ENCODE measurements at regions not wholly inside any gene's neighbourhood (a gene's known extent, or its start where the extent isn't known, plus 50 kb on each side); places are given as distances from the start of the nearest gene placed in this dataset.
"Not testable (repeated sequence)": the region's sequence is repeated elsewhere in the genome, so short reads cannot be mapped to it uniquely, and the experiment has no call there.

DNA sequence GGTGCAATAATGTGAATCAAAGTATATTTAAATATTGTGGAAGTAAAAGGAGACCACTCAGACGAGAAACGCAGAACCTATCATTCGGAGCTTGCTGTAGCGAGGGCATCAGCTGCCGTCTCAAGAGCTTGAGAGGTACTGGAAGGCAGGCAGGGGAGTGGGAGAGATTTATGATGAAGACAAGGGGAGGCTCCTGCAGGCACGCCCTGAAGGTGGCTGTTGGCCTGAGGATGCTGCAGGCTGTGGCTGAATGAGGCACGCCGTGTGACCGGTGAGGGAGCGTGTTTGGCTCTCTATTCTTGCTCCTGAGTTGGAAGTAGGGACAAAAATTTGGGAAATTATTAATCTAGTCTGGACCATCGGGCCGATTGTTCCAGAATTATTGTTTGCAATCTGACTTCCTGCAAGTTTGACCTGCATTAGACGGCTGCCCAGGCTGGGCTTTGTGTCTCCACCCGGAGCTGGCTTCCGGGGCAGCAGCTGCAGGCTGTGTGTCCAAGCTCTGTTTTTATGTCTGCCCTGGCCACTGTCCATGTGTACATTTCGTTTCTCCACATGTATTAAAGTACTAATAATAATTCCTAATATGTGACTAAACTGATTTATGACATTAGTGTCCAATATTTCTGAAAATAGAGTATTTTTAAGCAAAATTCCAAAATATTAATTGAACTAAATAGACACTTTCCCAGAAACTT is 91.1 kb upstream of the ANKRD10 start:
- DNase-seq (ENCODE audit: low read depth in 2 of 2) = no peak

DNA sequence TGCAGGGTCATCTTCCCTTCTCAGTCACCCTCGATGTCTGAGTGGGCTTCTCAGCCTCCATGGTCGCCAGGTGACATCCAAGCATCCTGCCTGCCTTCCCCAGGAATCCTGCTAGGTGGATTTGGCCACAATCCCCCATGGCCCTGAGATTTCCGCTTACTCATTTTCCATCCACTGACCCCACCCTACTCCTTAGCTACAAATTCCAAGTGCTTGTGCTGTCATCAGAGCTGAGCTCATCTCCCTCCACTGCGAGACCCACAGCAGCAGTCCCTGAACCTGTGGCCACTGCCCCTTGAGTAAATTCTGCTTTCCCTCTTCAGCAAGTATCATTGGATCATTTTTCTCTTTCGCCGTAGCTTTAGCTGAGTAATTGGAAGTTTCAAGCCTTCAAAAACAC is 90.5 kb upstream of the ANKRD10 start:
- no peak for DNase-seq (ENCODE audit: low read depth in 2 of 2)

DNA sequence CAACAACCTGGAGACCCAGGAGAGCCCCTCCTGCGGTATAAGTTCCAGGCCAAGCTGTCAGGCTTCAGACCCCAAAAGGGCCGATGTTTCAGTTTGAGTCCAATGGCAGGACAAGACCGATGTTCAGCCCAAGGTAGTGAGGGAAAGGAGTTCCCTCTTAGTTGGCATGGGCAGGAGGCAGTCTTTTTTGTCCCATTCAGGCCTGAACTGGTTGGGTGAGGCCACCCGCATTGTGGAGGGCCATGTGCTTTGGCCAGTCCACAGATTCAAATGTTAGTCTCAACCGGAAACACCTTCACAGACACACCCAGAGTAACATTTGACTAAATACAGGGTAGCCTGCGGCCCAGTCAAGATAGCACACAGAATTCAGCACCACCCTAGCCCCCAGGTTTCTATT is 89.6 kb upstream of the ANKRD10 start:
- no peak for DNase-seq (ENCODE audit: low read depth in 2 of 2)

DNA sequence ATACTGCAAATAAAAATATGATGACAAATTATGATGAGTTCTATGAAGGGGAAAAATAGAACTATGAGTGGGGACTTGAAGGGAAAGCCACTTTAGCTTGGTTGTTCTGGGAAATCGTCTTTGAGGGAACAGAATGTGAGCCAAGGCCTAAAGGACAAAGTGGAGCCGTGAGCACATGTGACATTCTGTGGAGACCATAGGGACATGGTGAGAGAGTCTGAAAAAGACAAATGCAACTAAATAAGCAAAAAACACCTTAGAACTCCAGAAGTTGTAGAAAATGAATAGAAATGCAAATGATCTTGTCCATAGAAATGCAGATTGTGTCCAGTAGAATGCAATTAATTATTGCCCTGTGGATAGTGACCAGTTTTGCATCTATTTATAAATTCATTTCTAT is 86.8 kb upstream of the ANKRD10 start:
- no peak for DNase-seq (ENCODE audit: low read depth in 2 of 2)

DNA sequence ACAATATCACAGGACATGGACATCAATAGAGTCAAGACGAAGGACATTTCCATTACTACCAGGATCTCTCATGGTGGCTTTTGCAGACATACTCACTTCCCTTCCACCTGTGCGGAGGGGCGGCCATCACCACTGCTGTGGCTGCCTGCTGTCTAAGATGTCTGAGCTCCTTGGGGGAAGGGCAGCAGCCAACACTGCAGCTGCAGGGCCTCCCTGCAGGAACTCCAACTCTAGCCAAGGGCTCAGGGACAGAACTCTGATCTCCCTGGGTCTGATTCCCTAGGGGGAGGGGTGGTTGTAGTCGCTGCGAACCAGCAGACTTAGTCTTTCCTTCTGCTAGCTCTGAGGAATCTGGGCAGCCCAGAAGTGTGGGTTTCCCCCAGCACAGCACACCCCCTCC is 78.9 kb upstream of the ANKRD10 start:
- no peak for DNase-seq (ENCODE audit: low read depth in 2 of 2)

DNA sequence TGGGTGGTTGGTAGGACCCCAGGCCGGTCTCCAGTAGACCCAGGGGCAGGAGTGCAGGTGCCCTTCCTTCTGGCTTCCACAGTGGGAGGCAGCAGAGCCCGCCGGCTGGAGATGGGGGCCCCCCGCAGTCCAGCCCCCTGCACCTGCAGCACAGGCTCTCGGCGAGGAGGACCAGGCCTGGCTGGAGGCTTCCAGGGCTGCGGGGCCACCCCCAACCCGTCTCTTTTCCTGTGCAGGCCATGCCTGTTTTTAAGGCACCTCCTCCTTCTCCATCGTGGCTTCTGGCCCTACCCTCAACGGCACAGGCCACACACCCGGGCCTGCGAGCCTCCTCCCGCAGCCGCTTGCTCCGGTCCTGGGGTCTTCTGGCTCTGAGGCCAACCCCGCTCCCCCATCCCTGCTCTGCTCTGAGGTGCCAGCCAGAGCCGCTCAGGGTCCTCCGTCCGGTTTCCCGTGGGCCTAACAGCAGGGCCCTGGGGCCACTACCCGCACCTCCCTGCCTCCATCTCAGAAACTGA is 77.2 kb upstream of the ANKRD10 start:
- no peak for DNase-seq (ENCODE audit: low read depth in 2 of 2)

DNA sequence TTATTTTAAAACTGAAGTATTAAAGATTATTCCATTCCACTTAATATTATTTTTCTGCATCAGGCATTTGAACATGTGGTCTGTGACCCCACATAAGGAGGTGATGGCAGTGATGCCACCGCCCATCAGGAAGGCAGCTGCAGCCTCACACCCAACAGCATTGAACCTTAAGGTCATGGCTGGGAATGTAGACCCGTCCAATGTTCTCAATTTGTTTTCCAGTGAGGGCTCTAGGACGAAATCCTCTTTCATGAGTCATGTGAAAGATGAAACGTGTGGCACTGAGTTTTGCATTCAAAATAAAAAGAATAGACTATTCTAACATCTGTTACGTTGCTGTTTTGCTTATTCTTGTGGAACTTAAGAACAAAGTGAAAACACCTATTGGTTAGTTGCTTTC is 74.5 kb upstream of the ANKRD10 start:
- DNase-seq (ENCODE audit: low read depth in 2 of 2) = no peak

DNA sequence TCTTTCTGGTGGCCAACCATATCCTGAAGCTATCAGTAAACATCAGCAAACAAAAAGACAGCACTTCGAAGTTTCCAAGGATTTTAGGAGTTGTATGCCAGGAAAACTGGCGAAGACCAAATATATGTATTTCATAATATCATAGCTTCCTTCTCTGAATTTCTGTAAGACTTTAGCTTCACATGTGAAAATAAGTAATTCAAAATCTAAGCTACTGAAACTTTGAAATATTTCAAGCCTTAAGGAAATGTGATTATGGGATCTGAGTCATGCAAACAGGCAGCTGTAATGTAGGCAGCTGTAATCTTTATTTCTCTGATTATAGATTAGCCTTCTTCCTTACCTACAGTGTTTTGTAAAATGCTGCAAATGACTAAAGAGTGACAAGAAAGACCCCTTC is 70.7 kb upstream of the ANKRD10 start:
- DNase-seq (ENCODE audit: low read depth in 2 of 2) = no peak

DNA sequence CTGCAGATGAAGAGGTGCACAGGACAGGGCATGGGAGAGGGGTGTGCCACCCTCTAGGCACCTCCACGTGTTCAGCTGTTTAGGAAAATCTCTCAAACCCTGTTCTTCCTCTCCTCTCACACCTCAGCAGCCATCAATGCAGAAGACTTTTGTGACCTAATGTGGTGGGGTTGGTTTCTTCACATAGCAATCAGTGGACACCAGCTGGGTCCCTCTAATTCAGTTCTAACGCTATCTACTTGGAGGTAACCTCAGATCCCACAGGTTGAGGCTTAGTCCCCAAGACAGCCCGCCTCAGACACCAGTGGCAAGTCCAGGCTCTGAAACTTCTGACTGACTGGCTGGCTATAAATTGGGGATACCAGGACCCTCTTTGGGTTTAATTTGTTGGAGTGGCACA is 69.9 kb upstream of the ANKRD10 start:
- DNase-seq (ENCODE audit: low read depth in 2 of 2) = no peak

DNA sequence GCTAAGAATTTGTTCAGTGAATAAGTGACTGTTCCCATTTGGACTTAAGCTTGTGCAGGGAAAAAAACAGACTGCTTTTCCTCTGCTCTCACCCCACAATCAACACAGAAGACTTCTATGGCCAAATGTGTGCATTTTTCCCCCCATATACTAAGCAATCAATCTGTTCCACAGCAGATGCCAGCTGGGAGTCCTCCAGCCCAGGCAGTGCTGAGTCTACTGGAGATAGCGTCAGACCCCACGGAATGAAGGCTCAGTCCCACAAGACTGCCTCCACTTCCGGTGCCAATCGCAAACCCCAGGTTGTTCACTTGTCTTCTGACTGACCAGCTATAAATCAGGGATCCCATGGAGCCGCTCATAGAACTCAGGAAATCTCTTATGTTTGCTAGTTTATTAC is 69.5 kb upstream of the ANKRD10 start:
- DNase-seq (ENCODE audit: low read depth in 2 of 2) = no peak

DNA sequence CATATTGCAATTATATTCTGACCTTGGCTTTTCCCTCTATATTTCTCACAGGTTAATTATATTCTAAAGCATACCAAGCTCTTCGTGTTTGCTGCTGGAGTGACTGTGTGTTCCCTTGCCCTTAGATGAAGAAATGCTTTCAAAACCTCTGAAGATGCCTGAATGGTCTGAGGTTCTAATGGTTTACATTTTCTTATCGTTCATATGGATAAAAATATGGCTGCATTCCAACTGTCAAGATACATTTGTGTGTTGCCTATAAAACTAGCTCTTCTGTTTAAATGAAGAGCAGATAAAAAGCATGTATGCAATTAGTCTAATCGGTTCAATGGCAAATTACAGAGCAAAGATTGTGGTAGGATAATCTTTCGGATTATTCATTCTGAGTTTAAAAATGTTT is 68.4 kb upstream of the ANKRD10 start:
- no peak for DNase-seq (ENCODE audit: low read depth in 2 of 2)

DNA sequence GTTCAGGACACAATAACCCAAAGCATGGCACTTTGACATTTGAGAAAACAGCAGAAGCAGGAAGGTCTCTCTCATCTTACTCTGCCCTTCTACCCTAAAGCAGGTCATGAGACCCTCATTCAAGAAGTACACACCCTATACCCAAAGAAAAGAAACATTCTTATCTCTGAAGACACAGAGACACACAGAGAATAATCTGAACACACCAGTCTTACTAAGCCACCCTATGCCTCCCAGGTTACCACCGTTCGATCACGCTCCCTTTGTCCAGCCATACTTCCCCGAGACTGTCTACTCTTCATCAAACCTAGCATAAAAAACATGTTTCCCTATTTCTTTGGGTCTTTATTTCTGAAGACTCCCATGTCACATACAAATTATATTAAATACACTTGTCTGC is 66.5 kb upstream of the ANKRD10 start:
- DNase-seq (ENCODE audit: low read depth in 2 of 2) = no peak

DNA sequence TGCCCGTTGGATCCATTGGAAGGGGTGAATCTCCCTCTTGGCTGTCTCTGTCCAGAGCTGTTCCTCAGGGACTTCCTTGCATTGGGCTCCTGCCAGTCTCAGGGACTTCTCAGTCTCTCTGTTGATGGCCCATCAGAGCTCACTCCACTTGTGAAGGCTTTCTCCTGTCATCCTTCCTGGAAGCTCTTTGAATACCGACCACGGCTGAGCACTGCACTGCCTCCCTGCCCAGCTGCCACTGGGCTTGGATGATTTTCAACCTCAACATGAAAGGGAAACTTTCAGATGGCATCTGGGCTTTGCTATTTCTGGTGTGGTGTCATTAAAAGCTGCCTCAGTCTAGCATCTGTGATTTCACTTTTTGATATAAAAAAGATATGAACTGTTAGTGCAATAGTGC is 66.1 kb upstream of the ANKRD10 start:
- no peak for DNase-seq (ENCODE audit: low read depth in 2 of 2)

DNA sequence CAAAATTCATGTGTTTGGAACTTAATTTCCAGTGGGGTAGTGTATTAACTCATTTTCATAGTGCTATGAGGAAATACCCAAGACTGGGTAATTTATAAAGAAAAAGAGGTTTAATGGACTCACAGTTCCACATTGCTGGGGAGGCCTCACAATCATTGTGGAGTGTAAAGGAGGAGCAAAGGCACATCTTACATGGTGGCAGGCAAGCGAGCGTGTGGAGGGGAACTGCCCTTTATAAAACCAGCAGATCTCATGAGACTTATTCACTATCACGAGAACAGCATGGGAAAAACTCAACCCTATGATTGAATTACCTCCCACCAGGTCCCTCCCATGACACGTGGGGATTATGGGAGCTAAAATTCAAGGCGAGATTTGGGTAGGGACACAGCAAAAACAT is 64.3 kb upstream of the ANKRD10 start:
- not testable (repeated sequence) for DNase-seq (ENCODE audit: low read depth in 2 of 2)

DNA sequence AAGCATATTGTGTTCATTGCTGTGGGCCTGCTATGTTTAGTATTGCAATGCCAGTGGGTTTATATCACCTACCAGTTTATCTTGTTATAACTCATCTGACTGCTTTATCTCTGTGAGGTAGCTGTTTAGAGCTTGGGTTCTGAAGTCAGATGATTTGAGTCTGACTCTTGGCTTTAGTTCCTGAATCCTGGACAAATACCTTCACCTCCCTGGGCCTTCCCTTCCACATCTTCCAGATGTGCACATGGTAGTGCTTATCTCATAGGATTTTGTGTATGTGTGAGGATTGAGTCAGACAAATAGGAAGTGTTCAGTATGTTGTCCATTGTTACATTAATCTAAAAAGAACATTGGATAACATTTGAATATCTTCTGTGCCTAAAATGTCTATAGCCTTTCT is 63.5 kb upstream of the ANKRD10 start:
- DNase-seq (ENCODE audit: low read depth in 2 of 2) = no peak

DNA sequence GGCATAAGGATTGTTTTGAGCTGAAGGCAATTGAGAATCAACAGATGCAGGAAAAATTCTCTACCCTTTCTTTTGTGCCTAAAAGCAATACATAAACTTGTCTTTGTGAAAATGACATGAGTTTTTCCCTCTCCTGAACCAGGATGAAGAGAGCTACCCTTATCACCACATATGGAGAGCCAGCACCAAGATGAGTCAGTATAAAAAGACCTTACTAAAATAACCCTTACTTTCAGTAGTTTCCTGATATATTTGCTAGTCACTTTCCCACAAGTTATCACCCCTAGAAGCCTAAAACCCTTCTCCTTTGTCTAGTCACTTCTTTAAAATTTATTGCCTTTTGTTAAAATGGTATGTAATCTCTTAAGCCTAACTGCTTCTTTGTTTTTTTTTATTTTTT is 61.9 kb upstream of the ANKRD10 start:
- DNase-seq (ENCODE audit: low read depth in 2 of 2) = no peak

DNA sequence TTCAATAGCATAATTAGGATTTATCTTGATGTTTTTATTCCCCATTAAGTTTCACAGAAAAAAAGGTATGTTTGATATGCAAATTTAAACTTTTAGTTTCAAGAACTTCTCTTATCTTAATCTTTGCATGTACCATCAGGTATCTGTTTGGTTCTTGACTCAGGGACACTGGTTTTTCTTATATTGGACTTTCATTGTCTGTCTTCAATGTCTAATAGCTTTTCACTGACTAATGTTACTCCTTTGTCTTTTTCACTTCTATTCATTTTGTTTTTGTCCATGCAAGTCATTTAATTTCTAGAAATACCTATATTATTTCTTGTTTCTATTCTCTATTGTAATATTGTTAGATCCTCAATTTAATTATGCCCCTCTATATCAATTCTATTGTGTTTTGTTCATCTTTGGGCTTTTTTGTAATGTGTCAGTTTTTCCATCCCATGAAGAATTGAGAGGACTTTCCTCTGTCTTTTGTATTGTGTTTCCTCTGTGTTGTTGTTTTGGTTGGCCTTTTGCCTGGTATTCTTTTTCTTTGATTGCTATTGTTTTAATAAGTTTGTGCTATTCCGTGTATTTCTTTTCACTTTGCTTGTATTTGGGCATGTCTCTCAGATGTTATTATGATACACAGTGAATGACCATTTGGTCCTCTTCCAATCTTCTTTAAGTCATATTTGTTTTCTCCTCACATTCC is 58.3 kb upstream of the ANKRD10 start:
- no peak for DNase-seq (ENCODE audit: low read depth in 2 of 2)

DNA sequence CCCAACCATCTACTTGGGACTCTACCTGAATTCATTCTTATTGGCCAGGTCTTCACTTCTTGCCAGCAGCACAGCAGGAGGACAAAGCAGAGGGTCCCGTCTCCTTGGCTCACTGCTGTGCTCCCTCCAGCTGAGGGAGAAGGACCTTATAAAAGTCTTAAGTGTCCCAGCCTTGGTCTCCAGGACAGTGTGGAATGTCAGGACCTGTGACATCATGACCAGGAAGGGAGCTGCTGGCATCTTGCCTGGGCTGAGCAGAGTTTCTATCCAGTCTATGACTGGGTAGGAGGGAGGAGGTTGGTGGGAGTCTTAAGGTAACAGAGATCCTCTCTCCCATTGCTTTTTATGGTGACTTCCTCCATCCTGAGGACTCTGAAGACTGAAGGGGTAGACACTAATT is 56.6 kb upstream of the ANKRD10 start:
- no peak for DNase-seq (ENCODE audit: low read depth in 2 of 2)

DNA sequence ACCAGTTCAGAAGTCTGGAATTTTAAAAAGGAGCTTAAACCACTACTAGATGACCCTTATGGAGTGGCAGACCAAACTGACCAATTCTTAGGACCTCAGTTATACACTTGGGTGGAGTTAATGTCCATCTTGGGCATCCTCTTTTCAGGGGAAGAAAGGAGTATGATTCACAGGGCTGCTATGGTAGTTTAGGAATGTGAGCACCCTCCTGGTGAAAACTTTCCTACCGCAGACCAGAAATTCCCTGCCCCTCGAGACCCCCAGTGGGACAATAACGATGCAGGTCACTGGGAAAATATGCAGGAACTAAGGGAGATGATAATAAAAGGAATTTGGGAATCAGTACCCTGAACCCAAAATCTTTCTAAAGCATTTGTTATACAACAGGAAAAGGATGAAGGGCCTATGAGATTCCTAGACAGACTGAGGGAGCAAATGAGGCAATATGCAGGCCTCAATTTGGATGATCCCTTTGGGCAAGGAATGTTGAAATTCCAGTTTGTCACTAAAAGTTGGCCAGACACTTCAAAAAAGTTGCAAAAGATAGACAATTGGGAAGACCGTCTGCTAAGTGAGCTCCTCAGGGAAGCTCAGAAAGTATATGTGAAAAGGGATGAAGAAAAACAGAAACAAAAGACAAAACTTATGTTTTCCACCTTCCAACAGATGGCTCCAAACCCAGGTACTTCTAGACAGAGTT is 52.4 kb upstream of the ANKRD10 start:
- not testable (repeated sequence) for DNase-seq (ENCODE audit: low read depth in 2 of 2)

DNA sequence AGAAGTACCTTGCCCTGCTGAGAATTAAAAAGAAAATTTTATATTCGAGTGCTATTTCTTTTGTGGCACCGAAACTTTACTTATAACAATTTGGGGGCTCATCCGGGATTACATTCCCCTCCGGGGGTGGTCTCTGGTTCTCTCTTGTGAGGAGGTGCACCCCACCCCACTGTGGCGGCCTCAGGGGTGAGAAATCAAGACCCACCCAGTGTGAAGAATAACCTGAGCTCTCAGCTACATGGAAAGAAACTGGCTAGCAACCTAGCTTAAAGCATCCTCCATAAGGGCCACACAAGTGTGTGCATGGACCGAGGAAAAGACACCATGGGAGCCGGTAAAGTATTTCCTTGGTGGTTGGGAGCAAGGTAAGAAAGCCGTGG is 50.9 kb upstream of the ANKRD10 start:
- DNase-seq (ENCODE audit: low read depth in 2 of 2) = no peak

DNA sequence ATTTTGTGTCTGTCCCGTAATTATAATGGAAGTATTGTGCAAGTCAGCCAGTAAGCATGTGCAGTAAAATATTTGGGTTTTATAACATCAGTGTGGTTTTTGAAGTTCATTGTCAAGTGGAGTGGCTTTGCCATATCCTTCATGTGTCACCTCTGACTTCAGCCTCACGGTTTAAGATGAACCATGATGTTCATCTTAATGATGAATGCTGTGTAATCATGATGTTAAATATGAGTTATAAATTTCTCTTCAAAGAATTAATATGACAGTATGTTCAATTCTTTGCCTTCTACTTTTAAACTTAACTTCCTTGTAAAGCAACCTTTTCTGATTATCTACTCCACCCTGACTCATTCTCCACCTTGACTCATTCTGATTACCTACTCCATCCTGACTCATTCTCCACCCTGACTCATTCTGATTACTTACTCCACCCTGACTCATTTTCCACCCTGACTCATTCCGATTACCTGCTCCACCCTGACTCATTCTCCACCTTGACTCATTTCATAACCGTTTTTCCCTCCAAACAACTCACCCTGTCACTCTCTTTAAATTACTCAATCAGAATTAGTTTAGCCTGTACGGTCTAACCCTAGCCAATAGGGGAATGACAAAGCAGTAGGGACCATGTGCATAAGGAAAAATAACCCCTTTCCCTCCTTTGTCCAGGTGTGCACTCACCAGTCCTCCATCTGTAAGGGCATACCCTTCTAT is 50.3 kb upstream of the ANKRD10 start:
- DNase-seq (ENCODE audit: low read depth in 2 of 2) = peak in 1 of 2 experiments; percentile 6
